ENCODE measurements at regions not wholly inside any gene's neighbourhood (a gene's known extent, or its start where the extent isn't known, plus 50 kb on each side); places are given as distances from the start of the nearest gene placed in this dataset.
"Not testable (repeated sequence)": the region's sequence is repeated elsewhere in the genome, so short reads cannot be mapped to it uniquely, and the experiment has no call there.

DNA sequence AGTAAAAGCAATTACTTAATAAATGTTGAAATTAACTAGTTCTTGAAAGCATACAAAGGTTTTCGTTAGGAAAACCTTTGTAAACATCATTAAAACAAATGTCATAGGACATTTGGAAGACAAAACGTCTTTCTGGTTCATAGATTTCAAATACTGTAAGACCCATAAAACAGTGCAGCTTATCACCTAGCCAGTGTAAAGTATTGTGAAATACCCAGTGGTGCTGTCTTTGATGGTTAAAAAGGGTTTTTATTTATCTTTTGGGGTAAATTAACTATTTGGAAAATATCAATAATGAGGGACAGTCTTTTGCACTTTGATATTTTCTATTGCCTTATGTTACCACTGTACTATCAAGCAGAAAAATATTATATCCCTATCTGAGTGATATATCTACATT lies 120.0 kb upstream of the FAM98A start:
- DNase-seq = no peak

GRCh38 chr2:33712674-33713073 lies 113.6 kb upstream of the FAM98A start:
- no peak for DNase-seq

DNA sequence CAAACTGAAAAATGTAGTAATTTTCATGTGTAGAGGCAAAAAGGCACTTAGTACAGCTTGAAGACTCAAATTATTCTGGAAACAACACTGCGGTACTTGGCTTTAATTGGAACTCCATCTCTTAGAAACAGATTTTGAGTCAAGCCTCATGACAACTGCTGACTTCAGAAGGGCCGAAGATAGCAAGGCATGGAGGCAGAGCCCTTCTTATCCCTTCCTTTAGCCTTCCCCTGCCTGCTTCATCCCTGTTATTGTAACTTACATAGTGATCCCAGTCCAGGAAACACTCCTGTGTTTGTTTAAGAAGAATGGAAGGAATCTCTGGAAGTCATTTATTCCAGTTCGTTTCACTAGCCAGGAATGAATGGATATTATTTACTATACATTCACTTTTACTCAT lies 110.9 kb upstream of the FAM98A start:
- no peak for DNase-seq

DNA sequence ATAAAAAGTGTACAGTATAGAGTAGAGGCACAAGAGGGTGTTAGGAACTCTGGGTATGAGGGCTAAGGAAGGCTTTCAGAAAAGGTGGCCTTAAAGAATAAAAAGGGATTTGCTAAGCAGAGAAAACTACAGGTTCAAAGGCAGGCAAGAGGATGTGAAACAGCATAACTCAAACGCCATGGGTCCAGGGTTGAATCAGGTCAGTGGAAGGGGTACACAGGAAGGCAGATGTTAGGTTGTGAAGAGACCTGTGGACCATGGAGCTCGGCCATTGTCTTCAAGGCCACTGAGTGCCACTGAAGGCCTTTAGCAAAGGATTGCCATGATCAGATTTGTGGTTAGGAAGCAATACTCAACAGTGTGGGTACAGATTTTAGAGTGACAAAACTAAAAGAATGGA lies 108.2 kb upstream of the FAM98A start:
- no peak for DNase-seq

DNA sequence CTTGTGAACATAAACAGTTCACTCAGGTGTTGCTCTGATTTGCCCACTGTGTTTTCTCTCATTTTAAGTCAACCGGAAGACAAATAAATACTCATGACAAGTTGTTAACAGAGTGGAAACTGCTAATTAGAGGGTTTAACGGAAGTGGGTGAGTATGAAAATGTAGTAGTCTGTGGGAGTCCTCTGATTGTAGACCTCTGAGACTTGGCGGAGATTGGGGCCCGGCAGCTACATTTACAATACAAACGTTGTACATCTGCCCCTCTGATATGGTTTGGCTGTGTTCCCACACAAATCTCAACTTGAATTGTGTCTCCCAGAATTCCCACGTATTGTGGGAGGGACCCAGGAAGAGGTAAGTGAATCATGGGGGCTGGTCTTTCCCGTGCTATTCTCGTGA lies 107.3 kb upstream of the FAM98A start:
- DNase-seq = peak in 2 of 3 donors; percentile 5 to 19

DNA sequence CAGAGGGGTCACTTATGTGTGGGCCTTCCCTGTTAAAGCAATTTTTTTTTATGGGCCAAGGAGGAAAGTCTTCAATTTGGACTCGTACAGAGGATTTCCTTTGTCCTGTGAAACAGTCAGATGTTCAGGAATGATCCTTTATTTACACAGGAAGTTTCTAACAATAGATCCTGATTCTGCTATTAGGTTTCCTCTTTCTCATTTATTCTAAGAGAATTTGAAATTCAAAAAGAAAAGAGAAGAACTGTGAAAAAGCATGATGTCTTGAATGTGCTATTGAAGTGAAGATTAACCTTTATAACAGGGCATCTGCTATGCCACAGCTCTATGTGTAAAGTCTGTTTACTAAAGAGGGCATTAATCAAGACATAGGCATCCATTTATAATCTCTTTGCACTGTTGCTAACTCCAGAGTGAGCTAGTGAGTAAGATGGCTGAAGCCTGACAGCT lies 105.3 kb upstream of the FAM98A start:
- DNase-seq = no peak

GRCh38 chr2:33696234-33696633 lies 97.1 kb upstream of the FAM98A start:
- no peak for DNase-seq

DNA sequence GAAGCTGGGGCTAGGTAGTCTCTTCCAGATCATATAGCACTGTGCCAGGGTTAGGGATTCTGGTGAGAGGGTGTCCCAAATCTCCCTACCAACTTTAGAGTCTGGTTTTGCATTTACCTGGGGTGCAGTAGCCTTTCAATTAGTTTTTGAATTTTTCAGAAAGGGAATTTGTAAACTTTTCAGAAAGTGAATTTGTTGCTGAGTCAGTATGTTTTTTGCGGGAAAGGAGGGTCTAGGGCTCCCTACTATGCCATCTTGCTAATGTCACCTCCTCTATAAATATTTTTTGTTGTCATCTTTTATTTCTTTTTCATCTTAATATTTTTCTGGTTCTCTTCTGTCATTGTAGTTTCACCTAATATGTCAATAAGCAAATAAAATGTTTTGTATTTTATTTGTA lies 95.8 kb upstream of the FAM98A start:
- no peak for DNase-seq

DNA sequence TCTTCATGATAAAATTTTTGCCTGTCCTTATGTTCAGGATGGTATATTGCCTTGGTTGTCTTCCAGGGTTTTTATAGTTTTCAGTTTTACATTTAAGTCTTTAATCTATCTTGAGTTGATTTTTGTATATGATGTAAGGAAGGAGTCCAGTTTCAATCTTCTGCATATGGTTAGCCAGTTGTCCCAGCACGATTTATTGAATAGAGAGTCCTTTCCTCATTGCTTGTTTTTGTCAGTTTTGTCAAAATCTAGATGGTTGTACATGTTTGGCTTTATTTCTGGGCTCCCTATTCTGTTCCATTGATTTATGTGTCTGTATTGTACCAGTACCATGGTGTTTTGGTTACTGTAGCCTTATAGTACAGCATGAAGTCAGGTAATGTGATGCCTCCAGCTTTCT lies 91.6 kb upstream of the FAM98A start:
- not testable (repeated sequence) for DNase-seq

DNA sequence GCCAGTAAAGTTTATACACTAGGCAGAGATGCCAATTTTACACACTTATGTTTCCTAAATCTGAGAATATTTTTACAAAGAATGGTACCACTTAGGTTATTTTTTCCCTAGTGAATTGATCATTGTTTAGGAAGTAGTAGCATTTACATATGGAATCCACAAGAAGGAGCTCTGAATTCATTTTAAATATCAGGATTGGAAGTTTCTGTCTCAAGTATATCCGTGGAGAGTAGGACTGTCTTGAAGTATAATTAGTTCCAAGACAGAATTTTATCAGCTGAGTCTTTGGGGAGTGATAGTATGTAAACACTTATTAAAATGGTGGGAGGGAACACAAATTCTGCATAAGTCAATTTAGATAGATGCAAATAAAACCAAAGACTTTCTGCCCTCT lies 82.3 kb upstream of the FAM98A start:
- DNase-seq = no peak

- DNase-seq = no peak
Observed at GRCh38 chr2:33680644-33681363, 81.7 kb upstream of the FAM98A start.

- DNase-seq = no peak
Observed at GRCh38 chr2:33678436-33678835, 79.3 kb upstream of the FAM98A start.

DNA sequence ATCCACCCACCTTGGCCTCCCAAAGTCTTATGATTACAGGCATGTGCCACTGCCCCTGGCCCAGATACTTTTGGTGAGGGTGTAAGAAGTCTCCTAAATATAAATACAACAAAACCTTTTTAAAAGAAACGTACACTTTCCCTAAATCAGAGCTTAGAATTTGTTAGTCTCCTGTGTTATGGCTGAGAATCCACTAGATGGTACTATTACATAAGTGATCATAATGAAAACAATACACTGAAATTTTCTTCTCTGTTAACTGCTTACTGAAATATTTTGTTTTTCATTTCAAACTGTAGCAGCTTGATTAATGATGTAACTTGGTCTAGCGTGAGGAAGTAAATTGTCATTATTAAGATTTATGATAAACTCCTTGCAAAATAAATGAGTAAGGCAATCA lies 74.8 kb upstream of the FAM98A start:
- peak in 1 of 3 donors; percentile 17 for DNase-seq

- no peak for DNase-seq
Observed at GRCh38 chr2:33672896-33673295, 73.8 kb upstream of the FAM98A start.

- DNase-seq = no peak
Observed at GRCh38 chr2:33672389-33672788, 73.3 kb upstream of the FAM98A start.

DNA sequence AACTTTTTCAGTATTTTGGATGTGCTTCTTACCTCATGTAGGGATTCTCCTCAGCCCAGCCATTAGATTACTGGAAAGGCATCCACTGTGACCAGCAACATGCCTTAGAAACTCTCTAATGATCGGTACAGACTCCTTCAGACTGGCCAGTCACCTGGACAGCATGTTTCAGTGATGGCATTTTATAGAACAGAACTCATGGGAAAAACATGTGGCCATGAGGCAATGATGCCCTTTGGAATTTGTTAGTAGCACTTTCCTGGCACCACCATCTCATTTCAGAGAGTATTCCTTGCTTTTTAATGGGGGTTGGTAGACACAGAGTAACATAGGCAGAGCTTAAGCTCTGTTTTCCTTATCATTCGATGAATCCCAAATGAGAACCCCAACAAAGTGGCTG lies 72.1 kb upstream of the FAM98A start:
- DNase-seq = no peak

DNA sequence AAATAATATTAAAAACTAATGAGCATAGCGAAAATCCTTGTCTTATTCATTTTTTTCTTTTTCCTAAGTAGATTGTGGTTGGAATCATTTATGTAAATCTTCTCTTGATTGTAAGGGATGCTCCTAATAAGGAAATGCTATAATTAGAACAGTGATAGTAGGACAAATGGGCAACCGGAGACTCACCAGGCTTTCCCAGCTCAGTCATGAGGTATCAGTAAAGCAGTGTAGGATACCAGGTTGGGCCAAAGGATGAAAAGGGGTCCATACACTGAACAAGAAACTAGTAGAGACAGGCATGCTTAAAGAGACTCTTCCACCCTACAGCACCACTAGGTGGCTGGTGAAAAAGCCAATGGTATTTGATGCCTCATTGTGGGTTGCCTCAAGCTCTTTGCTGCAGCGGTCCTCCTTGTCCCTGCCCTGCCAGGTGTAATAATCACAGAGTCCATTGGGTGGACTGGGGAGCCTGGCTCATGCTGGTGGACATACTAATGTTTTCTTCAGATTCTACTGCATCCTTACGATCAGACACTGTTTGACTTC lies 71.4 kb upstream of the FAM98A start:
- DNase-seq = no peak

- DNase-seq = no peak
Observed at GRCh38 chr2:33666879-33667278, 67.8 kb upstream of the FAM98A start.

- no peak for DNase-seq
Observed at GRCh38 chr2:33665039-33665438, 65.9 kb upstream of the FAM98A start.

- DNase-seq = no peak
Observed at GRCh38 chr2:33660416-33661123, 61.5 kb upstream of the FAM98A start.

DNA sequence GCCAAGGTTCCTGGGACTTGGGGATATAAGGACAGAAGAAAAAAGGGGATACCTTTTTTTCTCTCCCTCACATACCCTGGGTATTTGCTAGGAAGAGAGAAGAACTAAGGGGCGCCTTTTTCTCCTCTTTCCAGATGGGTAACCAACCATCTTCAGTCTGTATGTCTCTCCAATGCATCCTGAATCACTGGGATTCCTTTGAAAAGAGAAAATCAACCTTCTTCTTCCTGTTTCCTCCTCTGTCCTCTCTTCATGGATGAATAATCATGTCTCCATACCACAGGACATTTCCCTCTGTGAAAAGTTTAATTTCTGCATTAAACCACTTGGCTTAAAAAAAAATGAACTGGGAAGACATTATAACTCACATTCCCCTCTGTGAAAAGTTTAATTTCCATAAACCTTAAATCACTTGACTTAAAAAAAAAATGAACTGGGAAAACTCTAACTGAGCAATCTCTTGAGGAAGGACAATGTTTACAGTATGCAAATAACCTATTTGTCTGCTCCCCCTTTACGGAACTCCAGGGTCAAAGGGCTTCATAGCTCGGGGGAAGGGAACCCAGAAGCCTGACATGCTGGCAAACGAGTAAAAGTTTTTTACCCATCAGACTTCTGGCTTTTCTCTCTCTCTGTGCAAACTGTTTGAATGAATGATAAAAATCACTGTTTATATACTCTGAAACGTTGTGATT lies 56.7 kb upstream of the FAM98A start:
- DNase-seq = no peak

DNA sequence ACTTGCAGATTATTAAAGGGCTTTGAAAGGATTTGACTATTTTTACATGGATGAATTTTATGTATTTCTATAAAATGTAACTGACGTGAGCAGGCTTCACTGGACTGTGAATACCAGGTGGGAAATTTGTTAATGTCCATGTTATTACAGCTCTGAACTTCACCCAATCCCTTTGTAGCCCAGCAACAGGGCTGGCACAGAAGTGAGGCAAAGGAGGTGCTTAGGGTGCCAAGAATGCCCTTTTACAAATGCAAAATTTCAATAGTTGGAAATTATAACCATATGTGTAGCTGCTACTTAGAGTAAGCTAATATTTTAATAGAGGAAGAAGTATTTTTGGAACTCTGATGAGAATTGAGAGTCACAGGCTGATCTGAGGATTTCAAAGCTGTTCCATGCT lies 53.7 kb upstream of the FAM98A start:
- DNase-seq = no peak

DNA sequence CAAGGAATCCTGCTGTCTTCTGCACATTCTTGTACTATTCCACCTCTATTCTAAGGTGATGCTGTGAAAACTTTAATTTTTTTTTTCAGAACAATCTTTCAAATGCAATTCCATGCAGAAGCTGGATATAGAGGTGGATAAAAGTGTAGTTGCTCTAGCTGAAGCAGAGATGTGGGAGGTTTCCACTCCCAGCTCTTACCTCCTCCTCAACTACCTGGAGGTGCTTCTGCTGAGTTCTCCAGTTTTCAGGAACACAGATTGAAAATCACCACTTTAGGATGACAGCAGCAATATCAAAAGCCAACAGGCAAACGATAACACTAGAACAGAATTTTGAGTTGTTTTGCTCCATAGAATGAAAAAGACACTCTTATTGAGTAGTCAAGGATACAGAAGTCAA lies 51.1 kb upstream of the FAM98A start:
- DNase-seq = no peak
